ENCODE measurements at regions not wholly inside any gene's neighbourhood (a gene's known extent, or its start where the extent isn't known, plus 50 kb on each side); places are given as distances from the start of the nearest gene placed in this dataset.

GRCh38 chr14:29069228-29069627 lies 302.6 kb downstream of the FOXG1 start:
- TF ChIP-seq RAD21 (IDR thresholded peaks at IDR 0.05; ENCODE audit: low read depth) (no peak), FOXM1 (IDR thresholded peaks at IDR 0.05; ENCODE audit: borderline replicate concordance, low read depth) (no peak), REST (IDR thresholded peaks at IDR 0.05; ENCODE audit: low read depth) (no peak), EP300 (IDR thresholded peaks at IDR 0.05; ENCODE audit: borderline replicate concordance) (no peak), MAX (IDR thresholded peaks at IDR 0.05) (no peak), EGR1 (IDR thresholded peaks at IDR 0.05) (no peak), ZBTB7A (IDR thresholded peaks at IDR 0.05; ENCODE audit: low read depth) (no peak), TAF1 (IDR thresholded peaks at IDR 0.05; ENCODE audit: low read depth) (no peak), NFIC (IDR thresholded peaks at IDR 0.05) (no peak), YY1 (IDR thresholded peaks at IDR 0.05; ENCODE audit: low read depth) (no peak)
